Activated T-helper 2 cell treated with anti-CD3 and anti-CD28 coated beads, Interferon-gamma antibody, Interleukin-2, Interleukin-4, amounts not matched to agents 10 μg/mL and 5 μg/mL and 100 μg/mL, durations not matched to agents 14 hours and 24 hours and 36 hours (primary cell): ENCODE measurements at regions not wholly inside any gene's neighbourhood (a gene's known extent, or its start where the extent isn't known, plus 50 kb on each side); places are given as distances from the start of the nearest gene placed in this dataset.

Source experiments
- DNase-seq: peaks from one replicate; pipeline ENCODE4 v3.0.0; 2021; ENCODE audit warnings: low spot score
- H3K27ac Mint-ChIP-seq: one replicate; pipeline ENCODE4 v1.8.0; 2021; ENCODE audit warnings: mixed read lengths
- H3K27me3 Mint-ChIP-seq: one replicate; pipeline ENCODE4 v1.8.0; 2021; ENCODE audit warnings: low read depth, mixed read lengths
- H3K36me3 Mint-ChIP-seq: one replicate; pipeline ENCODE4 v1.8.0; 2021; ENCODE audit warnings: low read depth, mixed read lengths
- H3K4me1 Mint-ChIP-seq: one replicate; pipeline ENCODE4 v1.8.0; 2021; ENCODE audit warnings: low read depth, mixed read lengths
- H3K4me3 Mint-ChIP-seq: one replicate; pipeline ENCODE4 v1.8.0; 2021; ENCODE audit warnings: low read depth, mild to moderate bottlenecking, moderate library complexity, mixed read lengths
- H3K9me3 Mint-ChIP-seq: one replicate; pipeline ENCODE4 v1.8.0; 2021; ENCODE audit warnings: mixed read lengths
- intact Hi-C: fragments of 100-400 bp; cut with micrococcal nuclease; formaldehyde crosslinking; loops from one replicate; pipeline ENCODE4 v1.15.1; 2023

DNA sequence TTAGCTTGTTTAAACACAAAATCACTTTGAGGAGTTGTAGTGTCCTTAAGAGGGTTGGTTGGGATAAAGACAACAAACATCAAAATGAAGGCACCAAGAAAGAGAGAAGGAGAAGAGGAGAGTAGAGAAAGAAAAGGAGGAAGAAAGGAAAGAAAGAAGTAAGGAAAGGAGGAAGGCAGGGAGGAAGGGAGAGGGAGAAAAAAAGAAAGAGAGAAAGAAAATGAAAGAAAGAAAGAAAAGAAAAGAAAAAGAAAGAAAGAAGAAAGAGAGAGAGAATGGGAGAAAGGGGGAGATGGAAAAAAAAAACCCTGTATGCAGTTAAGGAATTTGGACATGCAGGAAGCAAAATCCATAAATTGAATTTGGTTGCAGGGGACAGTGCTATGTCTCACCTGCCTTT lies 635.4 kb upstream of the FZD8 start:
- no peak for DNase-seq
- H3K4me1 Mint-ChIP-seq = no peaks in the 10 kb centered on the region
- H3K4me3 Mint-ChIP-seq = no peak overlapping the region
- H3K27me3 Mint-ChIP-seq = no peaks in the 10 kb centered on the region
- H3K36me3 Mint-ChIP-seq = no peaks in the 10 kb centered on the region
- peaks cover 55% of the 10 kb centered on the region for H3K9me3 Mint-ChIP-seq
- no peak overlapping the region for H3K27ac Mint-ChIP-seq
- intact Hi-C loops = no loop called here

DNA sequence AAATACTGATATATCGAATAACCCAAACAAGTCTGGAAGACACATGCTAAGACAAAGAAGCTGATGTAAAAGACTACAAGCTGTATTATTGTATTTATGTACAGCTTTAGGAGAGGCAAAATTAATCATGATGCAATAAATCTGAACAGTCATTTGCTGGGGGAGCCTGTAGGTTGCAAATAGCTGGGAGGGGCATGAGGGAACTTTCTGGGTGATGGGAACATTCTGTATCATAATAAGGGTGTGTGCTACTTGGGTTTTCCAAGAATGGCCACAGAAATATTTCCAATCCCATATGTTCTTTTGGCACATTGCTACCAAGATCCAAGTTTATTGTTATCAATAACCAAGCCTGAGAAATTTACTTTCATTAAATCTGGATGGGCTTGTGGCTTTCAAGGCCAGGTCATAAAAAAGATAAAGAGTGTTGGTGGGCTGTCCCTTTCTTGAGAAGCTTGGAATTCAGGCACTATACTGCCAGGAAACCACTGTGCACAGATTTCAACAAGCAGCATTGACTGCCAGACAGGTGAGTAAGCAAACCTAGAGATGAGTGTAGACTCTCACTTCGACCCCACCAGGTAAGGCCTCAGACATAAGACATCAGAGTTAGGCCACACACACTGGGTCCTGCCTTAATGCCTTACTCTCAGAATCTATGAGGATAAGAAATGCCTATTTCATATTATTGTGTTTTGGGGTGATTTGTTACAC lies 629.7 kb upstream of the FZD8 start:
- intact Hi-C loops = no loop called here
- Mint-ChIP-seq H3K9me3 (peaks cover 44% of the 10 kb centered on the region), H3K27ac (no peak overlapping the region), H3K27me3 (no peaks in the 10 kb centered on the region), H3K4me1 (no peaks in the 10 kb centered on the region), H3K4me3 (no peak overlapping the region), H3K36me3 (no peaks in the 10 kb centered on the region)
- no peak for DNase-seq

DNA sequence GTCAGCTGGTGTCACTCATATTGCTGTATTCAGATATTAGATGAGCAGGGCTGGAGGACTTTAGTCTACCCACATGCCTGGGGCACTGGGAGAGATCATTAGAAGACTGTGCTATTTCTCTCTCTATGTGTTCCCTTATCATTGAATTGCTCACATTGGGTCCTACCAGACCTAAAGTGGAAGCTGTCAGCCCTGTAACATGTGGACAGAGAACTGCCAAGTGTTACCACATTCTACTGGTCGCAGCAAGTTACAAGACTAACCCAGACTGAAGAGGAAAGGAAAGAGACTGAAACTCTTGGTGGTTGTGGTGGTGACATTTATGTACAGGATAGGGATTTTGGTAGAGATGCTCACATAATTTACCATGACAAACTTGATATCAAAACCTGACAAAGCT lies 627.1 kb upstream of the FZD8 start:
- H3K9me3 Mint-ChIP-seq = peaks cover 28% of the 10 kb centered on the region
- H3K4me3 Mint-ChIP-seq = no peak overlapping the region
- intact Hi-C loops = no loop called here
- no peak for DNase-seq
- H3K36me3 Mint-ChIP-seq = no peaks in the 10 kb centered on the region
- no peaks in the 10 kb centered on the region for H3K4me1 Mint-ChIP-seq
- H3K27ac Mint-ChIP-seq = no peak overlapping the region
- no peaks in the 10 kb centered on the region for H3K27me3 Mint-ChIP-seq

- Mint-ChIP-seq H3K4me1 (no peaks in the 10 kb centered on the region), H3K9me3 (peaks cover 38% of the 10 kb centered on the region), H3K36me3 (no peaks in the 10 kb centered on the region), H3K27me3 (no peaks in the 10 kb centered on the region), H3K27ac (no peak overlapping the region), H3K4me3 (no peak overlapping the region)
- DNase-seq = no peak
- intact Hi-C loops = no loop called here
Measured at GRCh38 chr10:36266923-36267322, 624.8 kb upstream of the FZD8 start.

- H3K4me1 Mint-ChIP-seq = no peaks in the 10 kb centered on the region
- no peak for DNase-seq
- peaks cover 38% of the 10 kb centered on the region for H3K9me3 Mint-ChIP-seq
- intact Hi-C loops = no loop called here
- no peak overlapping the region for H3K27ac Mint-ChIP-seq
- H3K36me3 Mint-ChIP-seq = no peaks in the 10 kb centered on the region
- no peaks in the 10 kb centered on the region for H3K27me3 Mint-ChIP-seq
- no peak overlapping the region for H3K4me3 Mint-ChIP-seq
Measured at GRCh38 chr10:36265741-36266140, 623.6 kb upstream of the FZD8 start.

DNA sequence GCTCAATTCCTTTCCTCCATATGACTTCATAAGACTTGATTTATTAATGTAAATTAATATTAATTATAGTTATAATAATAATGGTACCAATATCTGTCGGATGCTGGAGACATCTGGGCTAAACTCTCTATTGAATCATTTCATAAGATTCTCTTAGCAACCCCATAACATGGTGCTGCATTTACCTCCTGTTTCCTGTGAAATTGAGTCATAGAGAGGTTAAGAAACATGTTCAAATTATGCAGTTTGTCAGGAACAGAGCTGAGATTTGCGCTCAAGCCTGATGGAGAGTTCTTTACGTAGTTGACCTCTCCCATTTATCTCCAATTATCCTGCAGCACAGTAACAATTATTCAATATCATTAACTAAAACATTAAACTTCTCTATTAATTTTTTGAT lies 621.8 kb upstream of the FZD8 start:
- Mint-ChIP-seq H3K36me3 (no peaks in the 10 kb centered on the region), H3K27ac (no peak overlapping the region), H3K27me3 (no peaks in the 10 kb centered on the region), H3K4me1 (no peaks in the 10 kb centered on the region), H3K9me3 (peaks cover 41% of the 10 kb centered on the region), H3K4me3 (no peak overlapping the region)
- DNase-seq = no peak
- intact Hi-C loops = no loop called here

- H3K36me3 Mint-ChIP-seq = no peaks in the 10 kb centered on the region
- H3K4me1 Mint-ChIP-seq = no peaks in the 10 kb centered on the region
- H3K27me3 Mint-ChIP-seq = no peaks in the 10 kb centered on the region
- intact Hi-C loops = no loop called here
- peaks cover 39% of the 10 kb centered on the region for H3K9me3 Mint-ChIP-seq
- no peak overlapping the region for H3K27ac Mint-ChIP-seq
- no peak overlapping the region for H3K4me3 Mint-ChIP-seq
- DNase-seq = no peak
Measured at GRCh38 chr10:36256948-36257356, 614.9 kb upstream of the FZD8 start.

DNA sequence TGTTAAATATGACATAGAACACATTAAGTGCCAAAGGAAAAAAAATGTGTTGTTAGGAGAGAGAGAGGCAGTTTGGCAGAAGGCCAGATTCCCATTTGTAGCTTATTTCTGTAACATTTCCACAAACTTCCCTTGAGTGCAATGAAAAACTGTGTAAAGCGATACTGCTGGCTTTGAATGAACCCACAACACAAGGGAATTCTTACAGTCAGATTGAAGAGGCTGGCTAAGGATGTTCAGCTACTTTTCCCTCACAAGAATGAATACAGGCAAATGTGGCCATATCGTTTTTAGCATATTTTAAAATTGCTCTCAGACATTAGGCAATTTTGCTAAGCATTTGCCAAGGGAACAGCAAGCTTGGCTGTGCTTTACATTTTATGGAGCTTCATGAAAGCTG lies 614.1 kb upstream of the FZD8 start:
- DNase-seq = no peak
- peaks cover 40% of the 10 kb centered on the region for H3K9me3 Mint-ChIP-seq
- H3K4me1 Mint-ChIP-seq = no peaks in the 10 kb centered on the region
- intact Hi-C loops = no loop called here
- no peak overlapping the region for H3K4me3 Mint-ChIP-seq
- H3K27me3 Mint-ChIP-seq = no peaks in the 10 kb centered on the region
- no peaks in the 10 kb centered on the region for H3K36me3 Mint-ChIP-seq
- H3K27ac Mint-ChIP-seq = no peak overlapping the region

DNA sequence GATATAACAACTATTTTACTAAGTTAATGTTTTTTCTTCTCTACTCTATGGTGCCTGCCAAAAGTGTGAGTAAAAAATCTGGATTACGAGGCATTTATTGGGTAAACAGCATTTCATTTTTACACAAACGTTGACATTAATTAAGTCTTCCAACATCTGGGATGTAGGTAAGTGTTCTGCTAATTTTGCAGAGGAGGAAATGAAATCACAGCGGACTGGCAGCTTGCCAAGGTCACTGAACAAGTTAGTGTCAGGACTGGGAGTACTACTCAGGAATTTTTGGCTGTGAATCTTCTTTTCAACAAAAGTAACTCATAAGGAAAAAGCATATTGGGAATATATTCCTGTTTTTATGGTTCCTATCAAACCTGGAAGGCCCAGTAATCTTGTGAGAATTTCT lies 612.1 kb upstream of the FZD8 start:
- intact Hi-C loops = no loop called here

DNA sequence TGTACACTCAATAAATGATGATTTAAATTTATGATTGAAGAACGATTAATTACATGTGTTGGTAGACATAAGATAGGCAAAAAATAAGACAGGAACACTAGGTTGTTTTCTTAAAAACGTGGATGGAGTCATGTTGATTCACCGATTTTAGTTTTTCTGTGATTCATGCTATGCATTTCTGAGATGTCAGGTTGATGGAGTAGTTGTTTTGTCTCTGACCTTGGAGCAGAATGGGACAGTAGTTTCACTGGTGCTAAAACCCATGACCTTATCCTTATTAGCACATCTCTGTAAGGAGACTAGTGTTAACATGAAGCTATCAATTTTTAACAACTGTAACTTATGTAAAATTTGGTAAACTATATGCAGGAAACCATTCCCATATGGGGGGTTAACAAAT lies 611.6 kb upstream of the FZD8 start:
- peaks cover 38% of the 10 kb centered on the region for H3K9me3 Mint-ChIP-seq
- intact Hi-C loops = no loop called here
- no peak overlapping the region for H3K27ac Mint-ChIP-seq
- H3K4me3 Mint-ChIP-seq = no peak overlapping the region
- H3K36me3 Mint-ChIP-seq = no peaks in the 10 kb centered on the region
- DNase-seq = no peak
- H3K4me1 Mint-ChIP-seq = no peaks in the 10 kb centered on the region
- no peaks in the 10 kb centered on the region for H3K27me3 Mint-ChIP-seq

More for the DNA sequence above, 612.1 kb upstream of the FZD8 start:
- Mint-ChIP-seq H3K9me3 (peaks cover 37% of the 10 kb centered on the region), H3K4me1 (no peaks in the 10 kb centered on the region), H3K27ac (no peak overlapping the region), H3K36me3 (no peaks in the 10 kb centered on the region), H3K4me3 (no peak overlapping the region), H3K27me3 (no peaks in the 10 kb centered on the region)
- DNase-seq = no peak

- no peaks in the 10 kb centered on the region for H3K27me3 Mint-ChIP-seq
- peaks cover 38% of the 10 kb centered on the region for H3K9me3 Mint-ChIP-seq
- H3K27ac Mint-ChIP-seq = no peak overlapping the region
- no peaks in the 10 kb centered on the region for H3K4me1 Mint-ChIP-seq
- no peak for DNase-seq
- no peak overlapping the region for H3K4me3 Mint-ChIP-seq
- no peaks in the 10 kb centered on the region for H3K36me3 Mint-ChIP-seq
- intact Hi-C loops = no loop called here
Measured at GRCh38 chr10:36251068-36251467, 609.0 kb upstream of the FZD8 start.

DNA sequence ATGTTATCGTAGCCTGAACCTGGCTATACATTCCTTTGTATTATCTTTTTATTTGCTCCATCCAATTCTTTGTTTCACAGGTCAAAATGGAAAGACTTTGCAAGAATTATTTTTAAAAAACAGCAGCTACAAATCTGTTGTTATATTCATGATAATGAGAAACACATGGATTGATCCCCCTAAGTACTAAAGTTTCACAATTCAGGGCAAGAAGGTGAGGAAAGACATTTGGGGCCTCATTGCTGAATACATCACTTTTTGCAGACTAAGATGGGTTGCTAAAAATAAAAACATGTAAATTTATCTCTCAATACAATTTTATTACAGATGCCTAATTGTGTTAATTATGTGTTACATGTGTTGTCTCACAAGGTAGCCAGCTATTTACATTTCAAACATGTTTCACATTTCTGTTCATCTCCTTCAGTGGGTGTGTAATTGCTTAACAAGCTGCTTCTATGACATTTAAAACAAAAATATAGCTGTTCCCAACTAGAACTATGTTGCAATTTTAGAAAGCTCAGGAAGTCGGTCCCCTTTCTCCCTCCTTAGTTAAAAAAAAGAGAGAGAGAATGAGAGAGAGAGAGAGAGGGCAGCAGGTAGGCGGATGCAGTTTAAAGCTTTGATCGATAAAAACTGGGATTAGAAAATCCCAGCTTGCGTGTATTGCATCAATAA lies 606.3 kb upstream of the FZD8 start:
- Mint-ChIP-seq H3K4me3 (no peak overlapping the region), H3K27me3 (no peaks in the 10 kb centered on the region), H3K27ac (no peak overlapping the region), H3K36me3 (no peaks in the 10 kb centered on the region), H3K4me1 (no peaks in the 10 kb centered on the region), H3K9me3 (peaks cover 32% of the 10 kb centered on the region)
- no peak for DNase-seq
- intact Hi-C loops = no loop called here

DNA sequence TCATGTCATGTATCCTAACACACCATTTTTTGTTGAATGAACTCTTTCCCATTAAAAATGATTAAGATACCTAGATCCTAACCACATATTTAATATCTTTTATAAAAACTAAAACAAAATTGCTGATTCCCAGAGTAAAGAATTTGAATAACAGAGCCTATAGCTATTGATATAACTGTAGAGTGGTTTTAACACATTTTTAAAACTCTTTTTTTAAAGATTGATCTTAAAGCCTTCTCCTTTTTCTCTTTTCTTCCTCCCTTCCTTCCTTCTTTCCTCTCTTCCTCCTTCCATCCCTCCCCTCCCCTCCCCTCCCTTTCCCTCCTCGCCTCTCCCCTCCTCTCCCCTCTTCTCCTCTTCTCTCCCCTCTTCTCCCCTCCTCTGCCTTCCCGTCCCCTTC lies 605.4 kb upstream of the FZD8 start:
- Mint-ChIP-seq H3K9me3 (peaks cover 32% of the 10 kb centered on the region), H3K4me3 (no peak overlapping the region), H3K36me3 (no peaks in the 10 kb centered on the region), H3K27ac (no peak overlapping the region), H3K27me3 (no peaks in the 10 kb centered on the region), H3K4me1 (no peaks in the 10 kb centered on the region)
- intact Hi-C loops = no loop called here
- no peak for DNase-seq
